ENCODE measurements at regions not wholly inside any gene's neighbourhood (a gene's known extent, or its start where the extent isn't known, plus 50 kb on each side); places are given as distances from the start of the nearest gene placed in this dataset.
A peak's percentile ranks its signal among the peaks of the same experiment; 100 is the strongest.

DNA sequence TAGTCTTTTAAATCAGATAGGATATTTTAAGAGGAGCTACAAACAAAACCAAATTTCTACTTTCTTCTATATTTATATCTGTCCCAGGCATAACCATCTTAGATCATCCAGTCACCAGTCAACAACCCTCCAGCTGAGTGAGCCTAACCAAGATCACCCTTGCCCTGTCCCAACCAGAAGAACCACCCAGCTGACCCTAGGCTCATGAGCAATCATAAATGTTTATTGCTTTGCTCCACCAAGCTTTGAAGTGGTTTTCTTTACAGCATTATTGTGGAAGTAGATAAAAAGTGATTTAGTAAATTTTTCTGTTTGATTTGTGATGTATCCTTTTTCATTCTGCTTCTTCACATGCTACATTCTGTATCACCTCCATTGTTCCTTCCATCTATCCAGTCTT lies 167.2 kb upstream of the PIEZO2 start:
- no peaks in the 10 kb centered on the region for H3K36me3 ChIP-seq (replicated peaks; ENCODE audit: control insufficient read depth, insufficient read depth, low read length)
- H3K4me3 ChIP-seq (ENCODE audit: insufficient read depth, low read depth, low read length): no peak overlapping the region
- H3K27me3 ChIP-seq (ENCODE audit: control insufficient read depth, insufficient read depth, low read length): no peaks in the 10 kb centered on the region
- no peak for DNase-seq

DNA sequence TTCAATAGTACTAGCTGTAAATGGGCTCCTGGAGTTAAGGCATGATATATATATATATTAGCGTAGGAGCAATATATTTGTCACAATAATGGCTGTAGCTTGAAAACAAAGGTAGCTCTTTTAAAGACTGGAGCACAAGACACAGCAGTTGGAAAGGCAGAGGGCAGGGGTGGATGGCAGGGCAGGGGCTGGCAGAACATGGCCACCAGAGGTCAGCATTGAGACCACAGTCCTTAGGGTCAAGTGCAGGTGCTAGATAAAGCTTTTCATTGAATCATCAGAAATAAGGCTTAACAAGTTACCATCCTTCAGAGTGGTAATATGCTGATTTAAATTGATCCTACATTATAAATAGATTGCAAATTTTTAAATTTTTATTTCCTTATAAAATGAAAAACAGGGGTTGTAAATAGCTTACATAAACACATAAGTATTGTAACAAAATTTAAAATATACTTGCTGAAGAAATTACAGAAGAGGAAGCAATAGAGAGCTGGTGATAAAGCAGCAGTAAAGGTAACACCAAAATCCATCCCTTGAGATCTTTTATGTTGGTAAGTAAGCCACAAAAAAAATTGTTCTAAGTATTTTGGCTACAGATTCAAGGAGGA lies 161.2 kb upstream of the PIEZO2 start:
- Histone ChIP-seq H3K4me3 (ENCODE audit: insufficient read depth, low read depth, low read length) (no peak overlapping the region), H3K36me3 (replicated peaks; ENCODE audit: control insufficient read depth, insufficient read depth, low read length) (no peaks in the 10 kb centered on the region), H3K27me3 (ENCODE audit: control insufficient read depth, insufficient read depth, low read length) (no peaks in the 10 kb centered on the region)
- DNase-seq: peak; percentile 50

DNA sequence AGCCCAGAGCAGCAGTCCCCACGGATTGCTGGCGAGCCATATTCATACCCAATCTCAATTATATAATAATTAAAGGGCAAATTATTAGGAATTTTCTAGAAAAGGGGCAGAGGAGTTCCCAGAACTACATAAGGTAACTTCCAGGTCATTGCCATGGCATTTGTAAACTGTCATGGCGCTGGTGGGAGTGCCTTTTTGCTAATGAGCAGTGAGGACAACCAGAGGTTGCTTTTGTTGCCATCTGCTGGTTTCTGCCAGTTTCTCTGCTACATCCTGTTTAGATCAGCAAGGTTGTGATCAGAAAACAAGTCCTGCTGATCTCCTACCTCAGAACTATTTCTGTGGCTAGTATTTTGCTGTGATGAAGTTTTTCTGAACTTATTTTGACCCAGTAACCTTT lies 159.8 kb upstream of the PIEZO2 start:
- no peak overlapping the region for H3K4me3 ChIP-seq (ENCODE audit: insufficient read depth, low read depth, low read length)
- no peaks in the 10 kb centered on the region for H3K27me3 ChIP-seq (ENCODE audit: control insufficient read depth, insufficient read depth, low read length)
- no peaks in the 10 kb centered on the region for H3K36me3 ChIP-seq (replicated peaks; ENCODE audit: control insufficient read depth, insufficient read depth, low read length)
- no peak for DNase-seq

DNA sequence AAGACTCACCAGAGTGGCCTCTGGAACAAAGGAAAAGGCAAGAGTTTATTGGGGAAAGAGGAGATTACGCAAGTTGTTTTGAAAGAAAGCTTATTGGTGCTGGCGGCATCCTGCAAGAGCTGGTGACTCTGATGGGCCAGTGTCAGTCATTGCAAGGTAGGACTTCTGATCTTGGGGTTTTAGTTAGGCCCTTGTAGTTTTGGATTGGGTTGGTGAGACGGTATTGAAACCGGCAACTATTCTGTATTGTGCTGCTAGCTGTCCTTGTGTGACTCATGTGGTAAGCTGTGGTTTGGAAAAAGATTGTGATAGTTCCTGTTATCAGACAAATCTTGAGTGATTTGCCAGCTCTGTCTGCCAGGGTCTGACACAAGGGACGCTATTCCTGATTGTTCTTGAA lies 159.1 kb upstream of the PIEZO2 start:
- Histone ChIP-seq H3K36me3 (replicated peaks; ENCODE audit: control insufficient read depth, insufficient read depth, low read length) (no peaks in the 10 kb centered on the region), H3K4me3 (ENCODE audit: insufficient read depth, low read depth, low read length) (no peak overlapping the region), H3K27me3 (ENCODE audit: control insufficient read depth, insufficient read depth, low read length) (no peaks in the 10 kb centered on the region)
- no peak for DNase-seq

DNA sequence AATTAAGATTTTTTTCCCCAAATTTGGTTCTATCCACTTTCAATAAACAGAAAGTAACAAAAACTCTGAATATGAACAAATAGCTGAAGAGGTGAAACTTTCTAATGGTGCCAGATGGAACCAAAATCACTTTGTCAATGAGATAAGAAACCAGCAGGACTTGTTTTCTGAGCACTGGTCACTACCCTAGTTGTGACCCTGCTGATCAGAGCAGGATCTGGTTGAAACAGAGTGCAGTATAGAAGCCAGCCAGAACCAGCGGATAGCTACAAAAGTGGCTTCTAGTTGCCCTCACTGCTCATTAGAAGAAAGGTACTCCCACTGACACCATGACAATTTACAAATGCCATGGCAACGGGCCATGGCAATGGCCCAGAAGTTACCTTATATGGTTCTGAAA lies 158.3 kb upstream of the PIEZO2 start:
- no peak overlapping the region for H3K4me3 ChIP-seq (ENCODE audit: insufficient read depth, low read depth, low read length)
- no peak for DNase-seq
- H3K27me3 ChIP-seq (ENCODE audit: control insufficient read depth, insufficient read depth, low read length): no peaks in the 10 kb centered on the region
- no peaks in the 10 kb centered on the region for H3K36me3 ChIP-seq (replicated peaks; ENCODE audit: control insufficient read depth, insufficient read depth, low read length)

DNA sequence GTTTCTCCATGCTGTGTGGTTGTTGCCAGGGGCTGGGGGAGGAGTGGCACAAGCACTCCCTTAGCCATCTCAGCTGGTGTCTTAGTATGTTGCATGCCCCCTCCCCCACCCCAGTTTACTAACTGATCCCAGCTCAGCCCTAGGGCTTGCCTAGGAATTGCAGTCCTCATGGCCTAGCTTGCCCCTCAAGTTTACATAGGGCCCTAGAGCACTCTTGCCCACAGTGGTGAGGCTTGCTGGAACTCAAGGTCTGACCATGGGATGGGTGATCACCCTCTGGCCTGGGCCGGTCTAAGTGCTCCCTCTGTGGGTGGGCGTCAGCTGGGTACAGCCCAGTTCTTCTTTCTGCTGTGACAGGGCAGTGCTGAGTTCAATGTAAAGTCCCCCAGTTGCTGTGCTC lies 156.1 kb upstream of the PIEZO2 start:
- Histone ChIP-seq H3K4me3 (ENCODE audit: insufficient read depth, low read depth, low read length) (no peak overlapping the region), H3K36me3 (replicated peaks; ENCODE audit: control insufficient read depth, insufficient read depth, low read length) (no peaks in the 10 kb centered on the region), H3K27me3 (ENCODE audit: control insufficient read depth, insufficient read depth, low read length) (no peaks in the 10 kb centered on the region)
- no peak for DNase-seq

DNA sequence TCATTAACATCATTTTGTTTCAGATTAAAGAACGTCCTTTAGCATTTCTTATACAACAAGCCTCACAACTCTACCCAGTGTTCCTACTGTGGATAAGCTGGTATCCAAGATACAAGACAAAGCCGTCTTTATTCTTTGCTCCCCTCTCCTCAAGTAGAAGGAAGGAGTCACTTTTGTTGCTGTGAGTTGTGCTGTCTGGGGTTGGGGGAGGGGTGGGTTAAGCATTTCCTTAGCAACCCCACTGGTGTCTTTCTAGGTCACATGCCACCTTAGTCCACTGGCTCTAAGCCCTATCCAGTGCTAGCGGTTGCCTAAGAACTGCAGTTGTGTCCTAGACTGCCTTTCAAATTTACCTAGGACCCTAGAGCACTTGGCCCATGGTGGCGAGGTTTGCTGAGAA lies 155.6 kb upstream of the PIEZO2 start:
- no peak for DNase-seq
- no peaks in the 10 kb centered on the region for H3K27me3 ChIP-seq (ENCODE audit: control insufficient read depth, insufficient read depth, low read length)
- H3K4me3 ChIP-seq (ENCODE audit: insufficient read depth, low read depth, low read length): no peak overlapping the region
- no peaks in the 10 kb centered on the region for H3K36me3 ChIP-seq (replicated peaks; ENCODE audit: control insufficient read depth, insufficient read depth, low read length)

DNA sequence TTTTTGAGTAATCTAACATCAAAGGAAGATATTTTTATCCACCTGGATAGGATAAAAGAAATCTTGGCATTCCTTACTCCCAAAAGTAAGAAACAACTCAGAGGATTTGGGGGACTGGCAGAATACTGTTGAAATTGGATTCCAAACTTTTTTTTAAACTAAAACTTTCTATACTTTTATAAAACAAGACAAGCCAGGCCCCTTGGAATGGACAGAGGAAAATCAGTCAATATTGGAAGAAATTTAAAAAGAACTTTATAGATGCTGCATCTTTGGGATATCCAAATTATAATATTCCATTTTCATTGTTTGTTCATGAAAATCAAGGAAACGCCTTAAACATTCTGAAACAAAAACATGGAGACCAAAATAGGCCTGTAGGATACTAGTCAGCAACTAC lies 147.6 kb upstream of the PIEZO2 start:
- Histone ChIP-seq H3K36me3 (replicated peaks; ENCODE audit: control insufficient read depth, insufficient read depth, low read length) (no peaks in the 10 kb centered on the region), H3K4me3 (ENCODE audit: insufficient read depth, low read depth, low read length) (no peak overlapping the region), H3K27me3 (ENCODE audit: control insufficient read depth, insufficient read depth, low read length) (no peaks in the 10 kb centered on the region)
- DNase-seq: no peak

DNA sequence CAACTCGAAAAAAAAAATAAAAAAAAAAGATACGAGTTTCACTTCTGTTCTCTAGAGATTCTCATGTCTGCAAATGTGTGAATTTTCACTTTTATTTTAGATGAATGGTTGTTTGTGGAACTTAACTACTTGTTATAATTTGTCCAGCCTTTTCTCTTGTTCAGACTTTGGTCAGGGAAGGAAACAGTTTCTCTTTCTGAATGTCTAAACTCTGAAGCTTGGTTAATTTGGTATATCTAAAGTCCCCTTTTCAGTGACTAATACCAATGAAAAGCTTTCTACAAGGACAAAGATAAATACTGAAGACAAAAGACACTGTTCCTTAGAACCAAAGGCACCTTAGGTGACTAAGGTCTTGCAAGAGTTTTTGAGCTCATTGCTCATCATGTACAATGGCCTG lies 144.4 kb upstream of the PIEZO2 start:
- Histone ChIP-seq H3K27me3 (ENCODE audit: control insufficient read depth, insufficient read depth, low read length) (no peaks in the 10 kb centered on the region), H3K4me3 (ENCODE audit: insufficient read depth, low read depth, low read length) (no peak overlapping the region), H3K36me3 (replicated peaks; ENCODE audit: control insufficient read depth, insufficient read depth, low read length) (no peaks in the 10 kb centered on the region)
- no peak for DNase-seq

DNA sequence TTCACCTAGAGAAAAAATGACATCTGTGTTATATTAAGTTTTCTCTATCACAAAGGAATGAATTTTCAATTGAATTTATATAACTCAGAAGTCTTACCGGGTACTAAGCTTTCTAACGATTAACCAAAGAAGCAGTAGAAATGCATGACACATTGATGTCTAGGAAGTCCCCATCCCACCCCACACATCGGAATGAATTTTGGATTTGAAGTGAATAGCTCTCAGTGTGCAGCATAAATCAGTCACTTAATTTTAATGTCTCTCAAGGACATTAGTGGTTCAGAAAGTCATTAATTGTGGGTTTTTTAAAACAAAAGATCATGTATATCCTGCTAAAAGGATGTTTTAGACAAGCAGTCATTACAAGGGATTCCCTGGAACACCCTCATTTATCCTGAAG lies 141.4 kb upstream of the PIEZO2 start:
- Histone ChIP-seq H3K27me3 (ENCODE audit: control insufficient read depth, insufficient read depth, low read length) (no peaks in the 10 kb centered on the region), H3K4me3 (ENCODE audit: insufficient read depth, low read depth, low read length) (no peak overlapping the region), H3K36me3 (replicated peaks; ENCODE audit: control insufficient read depth, insufficient read depth, low read length) (no peaks in the 10 kb centered on the region)
- no peak for DNase-seq

DNA sequence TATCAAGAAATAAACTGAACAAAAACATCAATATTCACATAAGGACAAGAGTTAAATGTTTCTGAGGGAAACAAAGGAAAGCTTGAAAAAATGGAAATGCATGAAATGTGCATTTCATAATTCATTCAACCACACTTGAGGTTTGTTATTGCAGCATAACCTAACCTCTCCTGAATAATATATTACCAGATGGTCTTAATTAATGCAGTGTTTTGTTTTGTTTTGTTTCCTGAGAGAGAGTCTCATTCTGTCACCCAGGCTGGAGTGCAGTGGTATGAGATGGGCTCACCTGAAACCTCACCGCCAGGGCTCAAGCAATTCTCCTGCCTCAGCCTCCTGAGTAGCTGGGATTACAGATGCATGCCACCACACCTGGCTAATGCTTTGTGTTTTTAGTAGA lies 139.9 kb upstream of the PIEZO2 start:
- H3K4me3 ChIP-seq (ENCODE audit: insufficient read depth, low read depth, low read length): no peak overlapping the region
- DNase-seq: no peak
- H3K27me3 ChIP-seq (ENCODE audit: control insufficient read depth, insufficient read depth, low read length): no peaks in the 10 kb centered on the region
- no peaks in the 10 kb centered on the region for H3K36me3 ChIP-seq (replicated peaks; ENCODE audit: control insufficient read depth, insufficient read depth, low read length)

DNA sequence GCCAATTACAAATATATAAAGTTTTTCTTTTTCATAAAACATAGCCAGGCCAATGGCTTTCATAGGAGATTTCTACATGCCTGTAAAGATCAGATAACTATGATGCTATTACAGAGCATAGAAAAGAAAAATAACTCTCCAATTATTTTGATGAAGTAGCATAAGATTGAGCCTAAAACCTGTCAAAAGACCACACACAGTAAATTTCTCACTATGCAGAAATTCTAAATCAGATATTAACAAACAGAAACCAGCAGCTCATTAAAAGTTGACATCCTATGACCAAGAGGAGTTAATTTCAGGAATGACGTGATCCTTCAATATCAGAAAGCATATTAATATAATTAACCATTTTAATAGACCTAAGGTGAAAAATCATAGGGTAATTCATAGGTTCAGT lies 139.0 kb upstream of the PIEZO2 start:
- Histone ChIP-seq H3K36me3 (replicated peaks; ENCODE audit: control insufficient read depth, insufficient read depth, low read length) (no peaks in the 10 kb centered on the region), H3K27me3 (ENCODE audit: control insufficient read depth, insufficient read depth, low read length) (no peaks in the 10 kb centered on the region), H3K4me3 (ENCODE audit: insufficient read depth, low read depth, low read length) (no peak overlapping the region)
- DNase-seq: no peak

DNA sequence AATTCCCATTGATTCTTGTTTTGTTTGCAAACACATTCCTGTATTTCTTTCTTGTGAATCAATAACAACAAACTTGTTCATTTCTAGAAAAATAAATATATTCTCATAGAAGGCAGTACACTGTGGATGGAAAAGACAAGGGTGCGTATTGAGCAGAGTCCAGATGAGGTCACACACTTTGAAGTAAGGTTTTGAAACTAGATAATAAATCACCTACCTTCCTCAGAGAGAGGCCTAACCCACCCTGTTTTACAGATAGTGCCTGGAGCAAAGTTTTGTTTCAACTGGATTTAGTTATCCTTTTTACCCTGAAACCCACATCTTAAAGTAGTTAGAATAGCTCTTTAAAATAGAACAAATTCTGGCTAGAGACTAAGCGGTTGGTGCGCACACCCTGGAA lies 137.1 kb upstream of the PIEZO2 start:
- no peak for DNase-seq
- H3K4me3 ChIP-seq (ENCODE audit: insufficient read depth, low read depth, low read length): no peak overlapping the region
- no peaks in the 10 kb centered on the region for H3K36me3 ChIP-seq (replicated peaks; ENCODE audit: control insufficient read depth, insufficient read depth, low read length)
- no peaks in the 10 kb centered on the region for H3K27me3 ChIP-seq (ENCODE audit: control insufficient read depth, insufficient read depth, low read length)

DNA sequence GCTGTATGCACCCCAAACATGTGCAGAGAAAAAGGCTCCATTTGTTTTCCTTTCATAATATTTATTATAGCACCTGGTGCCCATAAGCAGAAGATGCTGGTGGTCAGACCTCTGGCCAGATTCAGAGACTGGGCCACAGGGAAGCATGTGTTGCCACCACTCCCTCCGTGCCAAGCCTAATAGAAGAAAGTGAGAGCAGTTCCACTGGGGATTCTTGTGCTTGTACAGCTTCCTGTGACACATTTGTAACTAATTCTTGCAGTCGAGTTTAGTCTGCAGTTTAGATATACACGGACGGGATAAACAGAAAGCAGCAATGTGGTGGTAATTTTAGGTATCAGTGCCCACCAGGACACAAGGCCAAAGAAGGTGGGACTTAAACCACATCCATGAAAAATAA lies 135.4 kb upstream of the PIEZO2 start:
- H3K4me3 ChIP-seq (ENCODE audit: insufficient read depth, low read depth, low read length): no peak overlapping the region
- no peaks in the 10 kb centered on the region for H3K36me3 ChIP-seq (replicated peaks; ENCODE audit: control insufficient read depth, insufficient read depth, low read length)
- no peak for DNase-seq
- H3K27me3 ChIP-seq (ENCODE audit: control insufficient read depth, insufficient read depth, low read length): no peaks in the 10 kb centered on the region

DNA sequence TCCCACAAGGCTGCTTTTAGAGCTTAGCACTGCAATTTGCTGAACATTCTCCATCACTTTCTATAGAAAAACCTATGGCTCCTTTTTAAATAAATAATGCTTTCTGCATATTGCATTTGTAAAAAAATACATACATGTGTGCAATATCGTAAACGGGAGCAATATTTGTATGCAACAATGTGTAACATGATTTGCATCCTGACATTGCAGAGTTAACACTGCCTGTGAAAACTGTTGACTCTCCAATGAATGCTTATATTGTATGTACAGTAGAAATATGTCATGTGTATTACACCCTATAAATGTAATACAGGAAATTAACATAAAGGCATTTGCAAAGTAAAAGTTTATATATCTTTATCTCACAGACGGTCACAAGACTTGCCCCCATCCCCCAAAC lies 135.0 kb upstream of the PIEZO2 start:
- Histone ChIP-seq H3K4me3 (ENCODE audit: insufficient read depth, low read depth, low read length) (no peak overlapping the region), H3K27me3 (ENCODE audit: control insufficient read depth, insufficient read depth, low read length) (no peaks in the 10 kb centered on the region), H3K36me3 (replicated peaks; ENCODE audit: control insufficient read depth, insufficient read depth, low read length) (no peaks in the 10 kb centered on the region)
- no peak for DNase-seq

DNA sequence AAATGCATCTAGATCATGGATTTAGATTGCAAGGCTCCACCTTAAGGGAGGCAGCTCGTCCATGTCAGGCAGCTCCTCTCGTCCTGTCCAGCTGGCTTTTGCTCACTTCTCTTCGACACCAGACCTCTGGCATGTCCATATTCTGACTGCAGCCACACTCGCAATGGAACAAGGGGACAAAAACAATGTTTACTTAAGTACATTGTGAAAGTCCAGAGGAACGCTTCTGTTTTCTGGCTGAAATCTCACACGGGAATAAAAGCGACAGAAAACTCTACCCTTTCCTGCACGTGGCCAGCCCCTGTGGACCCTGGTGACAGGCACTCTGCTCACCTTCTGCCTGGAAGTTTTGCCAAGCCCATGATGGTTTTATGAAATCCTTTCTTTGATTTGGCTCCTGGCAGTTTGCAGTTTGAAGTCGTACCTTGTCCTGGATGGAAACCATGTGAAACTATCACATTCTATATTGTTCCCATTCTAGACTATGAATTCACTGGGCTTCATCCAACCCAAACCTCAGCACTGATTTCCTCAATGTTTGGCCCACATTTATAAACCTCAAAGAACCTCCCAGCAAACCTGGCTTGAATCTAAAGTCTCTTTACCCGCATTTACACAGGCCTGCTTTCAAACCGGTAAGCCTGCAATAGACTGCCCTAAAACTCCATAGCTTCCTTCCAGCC lies 134.3 kb upstream of the PIEZO2 start:
- DNase-seq: no peak
- Histone ChIP-seq H3K36me3 (replicated peaks; ENCODE audit: control insufficient read depth, insufficient read depth, low read length) (no peaks in the 10 kb centered on the region), H3K4me3 (ENCODE audit: insufficient read depth, low read depth, low read length) (no peak overlapping the region), H3K27me3 (ENCODE audit: control insufficient read depth, insufficient read depth, low read length) (no peaks in the 10 kb centered on the region)

Data from H7 (cell line).